ENCODE measurements at regions not wholly inside any gene's neighbourhood (a gene's known extent, or its start where the extent isn't known, plus 50 kb on each side); places are given as distances from the start of the nearest gene placed in this dataset.

DNA sequence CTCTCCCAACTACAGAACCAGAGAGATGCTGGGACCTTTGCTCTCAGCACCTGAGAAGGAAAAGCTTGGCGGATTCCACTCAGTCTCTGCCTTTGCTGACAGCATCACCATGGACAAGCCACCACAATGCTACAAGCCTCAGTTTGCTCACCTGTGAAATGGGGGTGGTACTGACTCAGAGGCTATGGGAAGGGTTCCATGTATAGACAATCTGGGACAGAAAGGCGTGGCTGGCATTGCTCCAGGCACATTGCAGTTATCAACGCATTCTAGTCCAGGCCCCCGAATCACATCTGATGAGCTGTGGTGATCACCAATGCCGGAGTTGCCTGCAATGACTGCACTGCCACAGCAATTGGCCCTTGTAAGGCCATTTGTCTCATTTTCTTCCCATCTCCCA is 72.6 kb downstream of the ISX start:
- TF ChIP-seq CHD2 (IDR thresholded peaks at IDR 0.05; ENCODE audit: low read length, partially characterized antibody) (no peak), TAF1 (IDR thresholded peaks at IDR 0.05; ENCODE audit: borderline replicate concordance, low read depth, low read length) (no peak), MEF2A (IDR thresholded peaks at IDR 0.05; ENCODE audit: borderline replicate concordance, low read depth) (no peak), EP300 (IDR thresholded peaks at IDR 0.05; ENCODE audit: borderline replicate concordance in 1 of 2, low read depth in 1 of 2, low read length in 1 of 2) (no peak), RAD21 (IDR thresholded peaks at IDR 0.05; ENCODE audit: low read length) (no peak)
- TF ChIP-seq, protein P1, sequence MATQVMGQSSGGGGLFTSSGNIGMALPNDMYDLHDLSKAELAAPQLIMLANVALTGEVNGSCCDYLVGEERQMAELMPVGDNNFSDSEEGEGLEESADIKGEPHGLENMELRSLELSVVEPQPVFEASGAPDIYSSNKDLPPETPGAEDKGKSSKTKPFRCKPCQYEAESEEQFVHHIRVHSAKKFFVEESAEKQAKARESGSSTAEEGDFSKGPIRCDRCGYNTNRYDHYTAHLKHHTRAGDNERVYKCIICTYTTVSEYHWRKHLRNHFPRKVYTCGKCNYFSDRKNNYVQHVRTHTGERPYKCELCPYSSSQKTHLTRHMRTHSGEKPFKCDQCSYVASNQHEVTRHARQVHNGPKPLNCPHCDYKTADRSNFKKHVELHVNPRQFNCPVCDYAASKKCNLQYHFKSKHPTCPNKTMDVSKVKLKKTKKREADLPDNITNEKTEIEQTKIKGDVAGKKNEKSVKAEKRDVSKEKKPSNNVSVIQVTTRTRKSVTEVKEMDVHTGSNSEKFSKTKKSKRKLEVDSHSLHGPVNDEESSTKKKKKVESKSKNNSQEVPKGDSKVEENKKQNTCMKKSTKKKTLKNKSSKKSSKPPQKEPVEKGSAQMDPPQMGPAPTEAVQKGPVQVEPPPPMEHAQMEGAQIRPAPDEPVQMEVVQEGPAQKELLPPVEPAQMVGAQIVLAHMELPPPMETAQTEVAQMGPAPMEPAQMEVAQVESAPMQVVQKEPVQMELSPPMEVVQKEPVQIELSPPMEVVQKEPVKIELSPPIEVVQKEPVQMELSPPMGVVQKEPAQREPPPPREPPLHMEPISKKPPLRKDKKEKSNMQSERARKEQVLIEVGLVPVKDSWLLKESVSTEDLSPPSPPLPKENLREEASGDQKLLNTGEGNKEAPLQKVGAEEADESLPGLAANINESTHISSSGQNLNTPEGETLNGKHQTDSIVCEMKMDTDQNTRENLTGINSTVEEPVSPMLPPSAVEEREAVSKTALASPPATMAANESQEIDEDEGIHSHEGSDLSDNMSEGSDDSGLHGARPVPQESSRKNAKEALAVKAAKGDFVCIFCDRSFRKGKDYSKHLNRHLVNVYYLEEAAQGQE (IDR thresholded peaks at IDR 0.05; ENCODE audit: low read depth, low read length), result no peak
- TF ChIP-seq, protein P2, sequence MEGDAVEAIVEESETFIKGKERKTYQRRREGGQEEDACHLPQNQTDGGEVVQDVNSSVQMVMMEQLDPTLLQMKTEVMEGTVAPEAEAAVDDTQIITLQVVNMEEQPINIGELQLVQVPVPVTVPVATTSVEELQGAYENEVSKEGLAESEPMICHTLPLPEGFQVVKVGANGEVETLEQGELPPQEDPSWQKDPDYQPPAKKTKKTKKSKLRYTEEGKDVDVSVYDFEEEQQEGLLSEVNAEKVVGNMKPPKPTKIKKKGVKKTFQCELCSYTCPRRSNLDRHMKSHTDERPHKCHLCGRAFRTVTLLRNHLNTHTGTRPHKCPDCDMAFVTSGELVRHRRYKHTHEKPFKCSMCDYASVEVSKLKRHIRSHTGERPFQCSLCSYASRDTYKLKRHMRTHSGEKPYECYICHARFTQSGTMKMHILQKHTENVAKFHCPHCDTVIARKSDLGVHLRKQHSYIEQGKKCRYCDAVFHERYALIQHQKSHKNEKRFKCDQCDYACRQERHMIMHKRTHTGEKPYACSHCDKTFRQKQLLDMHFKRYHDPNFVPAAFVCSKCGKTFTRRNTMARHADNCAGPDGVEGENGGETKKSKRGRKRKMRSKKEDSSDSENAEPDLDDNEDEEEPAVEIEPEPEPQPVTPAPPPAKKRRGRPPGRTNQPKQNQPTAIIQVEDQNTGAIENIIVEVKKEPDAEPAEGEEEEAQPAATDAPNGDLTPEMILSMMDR (IDR thresholded peaks at IDR 0.05), result no peak

Data from SK-N-SH (cell line).